ENCODE measurements at regions not wholly inside any gene's neighbourhood (a gene's known extent, or its start where the extent isn't known, plus 50 kb on each side); places are given as distances from the start of the nearest gene placed in this dataset.

GRCh38 chr5:51990661-51991180 lies 607.5 kb downstream of the ISL1 start (continued):
- TF ChIP-seq SIX5 (IDR thresholded peaks at IDR 0.05; ENCODE audit: low read depth, low read length, severe bottlenecking) = no peak
- TF ChIP-seq EGR1 (IDR thresholded peaks at IDR 0.05; ENCODE audit: borderline replicate concordance in 1 of 2, low read depth in 2 of 2, low read length in 2 of 2) = no peak

GRCh38 chr5:51991940-51992339 lies 608.7 kb downstream of the ISL1 start:
- Histone ChIP-seq H3K27ac (ENCODE audit: control insufficient read depth, insufficient read depth) (no peak overlapping the region), H3K4me2 (ENCODE audit: control insufficient read depth, insufficient read depth) (no peak overlapping the region), H2AFZ (ENCODE audit: control insufficient read depth, low read depth, low read length) (no peak overlapping the region), H4K20me1 (ENCODE audit: control insufficient read depth, insufficient read depth) (no peaks in the 10 kb centered on the region), H3K79me2 (ENCODE audit: control insufficient read depth, insufficient read depth, low read length) (no peaks in the 10 kb centered on the region), H3K4me1 (ENCODE audit: control insufficient read depth, insufficient read depth, low read length) (no peaks in the 10 kb centered on the region), H3K9ac (ENCODE audit: control insufficient read depth, insufficient read depth, low read length) (no peak overlapping the region), H3K27me3 (replicated peaks in 1 of 2; ENCODE audit: control insufficient read depth in 2 of 2, insufficient read depth in 2 of 2, low read length in 1 of 2) (no peaks in the 10 kb centered on the region), H3K9me3 (replicated peaks; ENCODE audit: control insufficient read depth, insufficient read depth, low read length) (no peaks in the 10 kb centered on the region), H3K4me3 (no peak overlapping the region), H3K36me3 (ENCODE audit: control insufficient read depth in 2 of 2, insufficient read depth in 2 of 2, low read length in 1 of 2) (no peaks in the 10 kb centered on the region)
- no peak for FAIRE-seq
- in situ Hi-C loops (cut with MboI) = no loop called here
- ChIA-PET POLR2A (no interaction called here), SMC1A (ENCODE audit: uncharacterized antibody, unreplicated experiment) (no interaction called here), CTCF (no interaction called here), RAD21 (ENCODE audit: unreplicated experiment) (no interaction called here)
- no TSS peak for BruUV-seq (replicated peaks)
- 67% methylated on average over 3 of the region's 3 CpGs for WGBS (ENCODE audit: insufficient coverage, insufficient replicate concordance, low lambda C conversion rate, missing lambda C conversion rate)
- intact Hi-C loops (cut with micrococcal nuclease; ENCODE audit: unreplicated experiment) = no loop called here
- no peak for DNase-seq (ENCODE audit: low read depth, low spot score)
- no peak for ATAC-seq
- no peak for TF ChIP-seq DPF2 (IDR thresholded peaks at IDR 0.05)
- TF ChIP-seq ZSCAN29 (IDR thresholded peaks at IDR 0.05) = no peak
- TF ChIP-seq RELA (IDR thresholded peaks at IDR 0.05; ENCODE audit: borderline replicate concordance, partially characterized antibody) = no peak
- TF ChIP-seq ZBTB11 (CRISPR knock-in tag; IDR thresholded peaks at IDR 0.05) = no peak
- no peak for TF ChIP-seq NFXL1 (IDR thresholded peaks at IDR 0.05; ENCODE audit: borderline replicate concordance)
- TF ChIP-seq E4F1 (IDR thresholded peaks at IDR 0.05; ENCODE audit: borderline replicate concordance, partially characterized antibody) = no peak
- TF ChIP-seq TARDBP (IDR thresholded peaks at IDR 0.05; ENCODE audit: borderline replicate concordance) = no peak
- no peak for TF ChIP-seq SMAD5 (IDR thresholded peaks at IDR 0.05; ENCODE audit: low read depth)
- TF ChIP-seq, protein P1, sequence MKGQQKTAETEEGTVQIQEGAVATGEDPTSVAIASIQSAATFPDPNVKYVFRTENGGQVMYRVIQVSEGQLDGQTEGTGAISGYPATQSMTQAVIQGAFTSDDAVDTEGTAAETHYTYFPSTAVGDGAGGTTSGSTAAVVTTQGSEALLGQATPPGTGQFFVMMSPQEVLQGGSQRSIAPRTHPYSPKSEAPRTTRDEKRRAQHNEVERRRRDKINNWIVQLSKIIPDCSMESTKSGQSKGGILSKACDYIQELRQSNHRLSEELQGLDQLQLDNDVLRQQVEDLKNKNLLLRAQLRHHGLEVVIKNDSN (IDR thresholded peaks at IDR 0.05; ENCODE audit: borderline replicate concordance, extremely low read length, insufficient read depth, low read depth, low read length) = no peak
- TF ChIP-seq, protein P2, sequence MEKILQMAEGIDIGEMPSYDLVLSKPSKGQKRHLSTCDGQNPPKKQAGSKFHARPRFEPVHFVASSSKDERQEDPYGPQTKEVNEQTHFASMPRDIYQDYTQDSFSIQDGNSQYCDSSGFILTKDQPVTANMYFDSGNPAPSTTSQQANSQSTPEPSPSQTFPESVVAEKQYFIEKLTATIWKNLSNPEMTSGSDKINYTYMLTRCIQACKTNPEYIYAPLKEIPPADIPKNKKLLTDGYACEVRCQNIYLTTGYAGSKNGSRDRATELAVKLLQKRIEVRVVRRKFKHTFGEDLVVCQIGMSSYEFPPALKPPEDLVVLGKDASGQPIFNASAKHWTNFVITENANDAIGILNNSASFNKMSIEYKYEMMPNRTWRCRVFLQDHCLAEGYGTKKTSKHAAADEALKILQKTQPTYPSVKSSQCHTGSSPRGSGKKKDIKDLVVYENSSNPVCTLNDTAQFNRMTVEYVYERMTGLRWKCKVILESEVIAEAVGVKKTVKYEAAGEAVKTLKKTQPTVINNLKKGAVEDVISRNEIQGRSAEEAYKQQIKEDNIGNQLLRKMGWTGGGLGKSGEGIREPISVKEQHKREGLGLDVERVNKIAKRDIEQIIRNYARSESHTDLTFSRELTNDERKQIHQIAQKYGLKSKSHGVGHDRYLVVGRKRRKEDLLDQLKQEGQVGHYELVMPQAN (conservative IDR thresholded peaks at IDR 0.05) = no peak

Measured in GM12878 (cell line).